SK-N-SH (cell line): ENCODE measurements at regions not wholly inside any gene's neighbourhood (a gene's known extent, or its start where the extent isn't known, plus 50 kb on each side); places are given as distances from the start of the nearest gene placed in this dataset.

Experiments used
- CTCF ChIP-seq: fragments of 200-600 bp; sonication (generic); IDR thresholded peaks from 2 replicates; pipeline ENCODE4 v1.6.1; 2017; ENCODE audit warnings: antibody characterized with exemption, mild to moderate bottlenecking, moderate library complexity
- ELF1 ChIP-seq: IDR thresholded peaks from 2 replicates; pipeline ENCODE4 v1.4.0; 2012
- EP300 ChIP-seq, 2 experiments: IDR thresholded peaks; 2 replicates each; pipeline versions ENCODE4 v1.4.0 to v1.6.1; 2012; ENCODE audit warnings: borderline replicate concordance in 1 of 2, low read depth in 1 of 2, low read length in 1 of 2
- FOXM1 ChIP-seq: IDR thresholded peaks from 2 replicates; pipeline ENCODE4 v1.4.0; 2012; ENCODE audit warnings: low read depth, mild to moderate bottlenecking
- JUND ChIP-seq: IDR thresholded peaks from 2 replicates; pipeline ENCODE4 v1.4.0; 2012
- POLR2AphosphoS5 ChIP-seq: IDR thresholded peaks from 2 replicates; pipeline ENCODE4 v1.6.1; 2012; ENCODE audit warnings: low read depth, low read length
- RAD21 ChIP-seq: IDR thresholded peaks from 2 replicates; pipeline ENCODE4 v1.6.1; 2012; ENCODE audit warnings: mild to moderate bottlenecking, low read length
- RCOR1 ChIP-seq: fragments of 150-350 bp; IDR thresholded peaks from 2 replicates; pipeline ENCODE4 v1.6.1; 2017; ENCODE audit warnings: antibody characterized with exemption, low read length
- REST ChIP-seq: IDR thresholded peaks from 2 replicates; pipeline ENCODE4 v1.6.1; 2012; ENCODE audit warnings: mild to moderate bottlenecking, low read depth, low read length, moderate library complexity
- SIN3A ChIP-seq: IDR thresholded peaks from 2 replicates; pipeline ENCODE4 v1.6.1; 2012; ENCODE audit warnings: low read depth, mild to moderate bottlenecking, low read length, moderate library complexity, borderline replicate concordance
- TAF1 ChIP-seq: IDR thresholded peaks from 2 replicates; pipeline ENCODE4 v1.6.1; 2012; ENCODE audit warnings: low read depth, mild to moderate bottlenecking, low read length, moderate library complexity, borderline replicate concordance
- TCF12 ChIP-seq: IDR thresholded peaks from 2 replicates; pipeline ENCODE4 v1.4.0; 2012
- USF1 ChIP-seq: IDR thresholded peaks from 2 replicates; pipeline ENCODE4 v1.4.0; 2012; ENCODE audit warnings: low read depth, borderline replicate concordance

- TF ChIP-seq CTCF (no peak), EP300 (IDR thresholded peaks at IDR 0.05; ENCODE audit: borderline replicate concordance in 1 of 2, low read depth in 1 of 2, low read length in 1 of 2) (no peak), JUND (no peak), TCF12 (no peak), USF1 (no peak), POLR2AphosphoS5 (no peak), TAF1 (no peak), RCOR1 (no peak), FOXM1 (no peak), REST (no peak), RAD21 (no peak), ELF1 (no peak), SIN3A (no peak)
Observed at GRCh38 chr11:80843266-80843974, 1402.6 kb upstream of the TENM4 start.
